KOPT-K1 (cell line): ENCODE measurements at regions not wholly inside any gene's neighbourhood (a gene's known extent, or its start where the extent isn't known, plus 50 kb on each side); places are given as distances from the start of the nearest gene placed in this dataset.

ENCODE experiments used
- H3K27ac ChIP-seq: fragments of 200-600 bp; sonication (generic); 2 replicates; pipeline ENCODE4 v1.5.1; 2016; ENCODE audit warnings: antibody characterized with exemption, mild to moderate bottlenecking, low read depth, low read length; ENCODE audit not compliant: poor library complexity, severe bottlenecking
- H3K36me3 ChIP-seq: fragments of 200-600 bp; sonication (generic); 2 replicates; pipeline ENCODE4 v1.5.1; 2017; ENCODE audit warnings: antibody characterized with exemption, mild to moderate bottlenecking, low read length, moderate library complexity; ENCODE audit not compliant: insufficient read depth
- H3K9me3 ChIP-seq: fragments of 200-600 bp; sonication (generic); 2 replicates; pipeline ENCODE4 v1.5.1; 2017; ENCODE audit warnings: antibody characterized with exemption, low read length, mild to moderate bottlenecking; ENCODE audit not compliant: insufficient read depth, poor library complexity, severe bottlenecking

DNA sequence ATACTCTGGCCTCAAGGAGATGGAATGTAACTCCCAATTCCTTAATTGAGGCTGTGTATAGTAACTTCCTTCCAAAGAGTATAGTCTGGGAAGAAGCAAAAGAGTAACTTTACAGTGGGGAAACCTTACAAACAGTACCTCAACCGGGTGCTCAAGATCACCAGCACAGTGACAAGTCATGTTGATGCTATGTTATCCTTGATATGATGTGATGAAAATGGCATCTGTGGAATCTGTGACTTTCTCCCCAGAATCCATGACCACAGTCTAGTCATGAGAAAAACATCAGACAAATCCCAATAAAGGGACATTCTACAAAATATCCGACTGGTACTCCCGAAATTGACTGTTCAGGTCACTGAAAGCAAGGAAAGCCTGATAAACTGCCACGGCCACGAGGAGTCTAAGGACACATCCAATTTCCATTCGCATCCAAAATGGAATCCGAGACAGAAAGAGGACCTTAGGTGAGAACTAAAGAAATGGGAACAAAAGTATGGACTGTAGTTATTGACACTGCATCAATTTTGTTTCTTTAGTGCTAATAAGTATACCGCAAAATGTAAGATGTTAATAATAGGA lies 97.3 kb upstream of the FRMD6 start:
- Histone ChIP-seq H3K36me3 (no peaks in the 10 kb centered on the region), H3K9me3 (no peaks in the 10 kb centered on the region), H3K27ac (no peak overlapping the region)

DNA sequence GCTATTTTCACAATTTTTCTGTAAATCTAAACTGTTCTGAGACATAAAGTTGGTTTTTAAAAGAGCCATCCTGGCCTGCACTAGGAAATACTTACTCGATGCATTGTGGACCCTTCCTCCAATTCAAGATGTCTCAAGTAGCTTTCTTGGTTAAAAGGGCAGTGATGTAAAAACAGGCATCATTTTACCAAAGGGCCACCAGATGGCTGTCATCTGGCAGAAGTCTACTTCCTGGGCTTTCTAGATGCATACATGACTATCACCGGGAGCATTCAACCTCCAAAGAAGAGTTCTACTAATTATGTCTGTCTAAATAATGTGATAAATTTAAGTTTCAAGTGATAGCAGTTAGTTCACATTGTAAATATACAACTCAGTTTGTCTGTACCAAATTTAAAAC lies 96.8 kb upstream of the FRMD6 start:
- Histone ChIP-seq H3K9me3 (no peaks in the 10 kb centered on the region), H3K36me3 (no peaks in the 10 kb centered on the region), H3K27ac (no peak overlapping the region)

DNA sequence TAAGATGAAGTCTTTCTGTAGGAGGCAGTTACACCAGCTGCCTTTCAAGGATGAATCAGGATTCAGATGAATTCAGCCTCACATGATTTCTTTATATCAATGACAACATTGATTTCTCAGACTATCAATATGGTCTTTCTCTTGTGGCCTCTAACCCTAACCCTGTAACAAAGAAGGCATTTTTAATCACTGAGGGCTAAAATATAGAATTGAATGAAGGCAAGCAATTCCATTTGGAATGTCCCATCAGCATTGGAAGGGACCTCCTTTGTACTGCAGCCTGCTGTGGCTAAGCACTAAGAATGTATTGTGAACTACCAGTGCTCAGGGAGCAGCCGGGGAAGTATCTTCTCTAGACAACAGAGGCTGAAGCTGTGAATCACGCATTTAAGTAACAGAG lies 90.6 kb upstream of the FRMD6 start:
- H3K36me3 ChIP-seq = no peaks in the 10 kb centered on the region
- H3K9me3 ChIP-seq = no peaks in the 10 kb centered on the region
- H3K27ac ChIP-seq = no peak overlapping the region

DNA sequence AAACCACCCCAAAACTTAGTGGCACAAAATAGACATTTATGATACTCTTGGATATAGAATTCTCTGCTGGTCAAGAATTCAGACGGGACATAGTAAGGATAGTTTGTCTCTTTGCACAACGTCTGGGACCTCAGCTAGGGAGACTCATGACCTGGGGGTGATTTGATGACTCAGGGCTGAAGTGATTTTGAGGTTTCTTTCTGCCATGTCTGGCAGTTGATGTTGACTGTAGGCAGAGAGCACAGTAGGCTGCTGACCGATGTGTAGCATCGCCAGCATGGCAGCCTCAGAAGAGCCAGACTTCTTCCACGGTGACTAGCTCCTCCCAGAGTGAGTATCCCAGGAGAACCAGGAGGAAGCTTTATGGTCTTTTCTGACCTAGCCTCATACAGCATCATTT lies 88.9 kb upstream of the FRMD6 start:
- Histone ChIP-seq H3K36me3 (no peaks in the 10 kb centered on the region), H3K9me3 (no peaks in the 10 kb centered on the region), H3K27ac (no peak overlapping the region)

DNA sequence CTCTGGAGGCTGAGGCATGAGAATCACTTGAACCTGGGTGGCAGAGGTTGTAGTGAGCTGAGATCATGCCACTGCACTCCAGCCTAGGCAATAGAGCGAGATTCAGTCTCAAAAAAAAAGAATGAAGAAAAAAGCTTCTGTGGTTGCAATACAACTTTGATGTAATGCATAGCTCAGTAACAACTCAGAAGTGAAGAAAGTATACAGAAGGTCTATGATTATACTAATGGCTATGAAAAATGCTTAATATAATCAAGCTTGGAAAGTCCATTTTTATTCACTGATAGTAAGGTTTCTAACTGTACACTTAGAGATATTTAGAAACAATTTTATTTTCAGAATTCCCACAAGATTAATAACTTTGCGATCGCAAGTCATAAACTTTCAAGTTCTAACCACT lies 88.2 kb upstream of the FRMD6 start:
- H3K27ac ChIP-seq = no peak overlapping the region
- no peaks in the 10 kb centered on the region for H3K9me3 ChIP-seq
- H3K36me3 ChIP-seq = no peaks in the 10 kb centered on the region

DNA sequence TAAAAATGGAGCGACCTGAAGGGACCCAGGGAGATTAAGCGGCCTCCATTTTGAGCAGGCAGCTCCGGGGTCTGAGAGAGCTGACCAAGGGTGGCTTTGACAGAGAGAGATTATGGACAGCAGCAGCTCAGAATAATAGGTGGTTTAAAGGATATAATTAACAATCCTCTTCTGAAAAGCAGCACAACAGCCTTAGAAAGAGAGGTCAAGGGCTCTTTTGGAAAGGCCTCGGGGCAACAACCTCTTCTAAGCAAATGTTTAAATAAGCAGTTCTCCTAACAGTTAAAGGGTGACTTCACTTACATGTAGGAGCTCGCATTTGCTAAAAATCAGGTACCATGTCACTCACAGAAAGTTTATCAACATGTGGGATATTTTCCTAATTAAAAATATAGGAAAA lies 87.2 kb upstream of the FRMD6 start:
- H3K9me3 ChIP-seq = no peaks in the 10 kb centered on the region
- no peaks in the 10 kb centered on the region for H3K36me3 ChIP-seq
- no peak overlapping the region for H3K27ac ChIP-seq

DNA sequence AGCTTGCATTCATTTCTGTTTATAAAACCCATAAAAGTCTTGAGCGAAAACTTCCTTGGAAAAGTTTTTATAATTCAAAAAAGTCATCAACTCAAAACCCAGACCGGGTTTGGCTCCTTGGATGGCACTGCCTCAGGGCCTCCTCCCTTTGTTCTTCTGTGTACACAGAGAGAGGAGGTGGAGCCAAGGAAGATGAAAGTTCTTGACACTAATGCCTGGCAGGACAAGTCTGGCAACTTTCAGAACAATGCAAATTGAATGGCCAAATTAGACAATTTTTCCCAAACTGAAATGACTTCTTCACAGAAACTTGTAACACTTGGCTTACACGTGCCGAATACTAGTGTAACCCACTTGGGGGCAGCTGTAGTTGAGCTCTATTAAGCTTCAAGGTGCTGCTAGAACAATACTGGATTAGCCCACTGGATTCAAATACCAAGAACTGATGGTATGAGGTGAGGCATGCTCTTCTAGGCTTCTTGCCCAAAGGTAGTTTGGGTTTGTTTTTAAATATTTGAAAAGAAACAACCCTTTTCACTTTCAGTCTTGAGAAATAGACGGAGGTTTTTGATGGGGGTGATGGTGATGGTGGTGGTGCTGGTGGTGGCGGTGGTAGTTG lies 86.6 kb upstream of the FRMD6 start:
- H3K36me3 ChIP-seq = no peaks in the 10 kb centered on the region
- no peak overlapping the region for H3K27ac ChIP-seq
- no peaks in the 10 kb centered on the region for H3K9me3 ChIP-seq

DNA sequence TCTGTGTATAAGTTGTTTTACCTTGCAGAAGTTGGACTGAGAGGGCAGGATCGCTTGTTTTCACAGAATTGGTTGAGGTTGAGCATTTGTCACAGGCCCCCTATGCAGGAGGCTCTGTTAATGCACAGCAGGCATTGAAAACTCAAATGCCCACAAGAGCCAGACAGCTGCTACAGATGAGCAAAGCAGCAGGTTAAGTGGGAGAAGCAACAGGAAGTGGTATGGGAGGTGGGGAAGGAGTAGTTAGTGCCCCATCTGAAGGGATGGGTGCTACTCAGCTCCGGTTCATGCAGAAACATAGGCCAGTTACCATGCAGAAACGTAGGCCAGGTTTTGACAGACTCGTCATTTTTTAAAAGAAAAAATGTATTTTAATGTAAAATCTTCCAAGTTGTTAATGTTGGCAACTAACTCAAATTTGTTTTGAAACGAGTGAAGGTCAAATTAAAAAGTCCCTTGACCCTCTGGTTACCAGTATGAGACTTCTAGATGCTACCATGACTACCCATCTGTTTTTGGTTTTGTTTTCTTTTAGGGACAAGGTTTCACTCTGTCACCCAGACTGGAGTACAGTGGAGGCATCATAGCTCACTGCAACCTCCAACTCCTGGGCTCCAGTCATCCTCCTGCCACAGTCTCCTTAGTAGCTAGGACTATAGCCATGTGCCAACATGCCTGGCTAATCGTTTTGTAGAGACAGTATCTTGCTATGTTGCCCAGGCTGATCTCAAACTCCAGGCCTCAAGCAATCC lies 84.7 kb upstream of the FRMD6 start:
- Histone ChIP-seq H3K9me3 (no peaks in the 10 kb centered on the region), H3K27ac (no peak overlapping the region)

DNA sequence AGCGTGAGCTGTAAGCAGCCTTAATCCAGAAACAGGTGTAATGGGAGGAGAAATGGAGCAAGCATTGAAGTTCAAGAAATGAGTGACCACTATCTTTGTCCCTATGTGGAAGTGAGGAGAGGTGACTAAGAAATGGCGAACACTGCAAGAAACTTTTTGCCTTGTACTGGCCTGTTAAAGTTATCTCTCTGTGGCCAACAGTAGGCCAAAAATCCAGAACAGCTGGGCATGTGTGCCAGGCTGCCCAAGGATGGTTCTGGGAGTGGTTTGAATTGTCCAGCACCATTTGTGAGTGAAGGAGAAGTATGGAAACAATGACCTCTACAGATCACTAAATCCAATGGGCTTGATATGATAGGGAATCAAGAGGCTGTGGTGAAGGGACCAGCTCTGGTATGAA lies 83.3 kb upstream of the FRMD6 start:
- no peaks in the 10 kb centered on the region for H3K9me3 ChIP-seq
- H3K36me3 ChIP-seq = no peaks in the 10 kb centered on the region
- H3K27ac ChIP-seq = no peak overlapping the region

More for the DNA sequence above, 84.7 kb upstream of the FRMD6 start:
- no peaks in the 10 kb centered on the region for H3K36me3 ChIP-seq

DNA sequence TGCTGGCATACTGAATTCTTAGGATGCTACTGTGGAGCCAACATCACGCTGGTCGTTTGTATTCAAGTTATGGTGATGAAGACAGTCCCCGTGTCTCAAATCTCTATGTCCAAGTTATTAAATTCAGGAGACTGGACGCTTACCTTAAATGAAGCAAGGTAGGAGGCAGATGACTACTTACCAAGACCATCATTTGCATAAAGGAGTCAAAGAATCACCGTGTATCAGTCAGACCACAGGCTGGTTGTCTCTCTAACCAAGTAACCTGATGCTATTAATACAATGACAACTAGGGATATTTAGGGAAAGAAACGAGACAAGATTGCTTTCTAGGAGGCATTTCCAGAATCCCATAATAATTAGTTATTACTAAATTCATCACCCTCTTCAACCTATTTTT lies 78.1 kb upstream of the FRMD6 start:
- H3K27ac ChIP-seq = no peak overlapping the region
- no peaks in the 10 kb centered on the region for H3K9me3 ChIP-seq
- H3K36me3 ChIP-seq = no peaks in the 10 kb centered on the region

DNA sequence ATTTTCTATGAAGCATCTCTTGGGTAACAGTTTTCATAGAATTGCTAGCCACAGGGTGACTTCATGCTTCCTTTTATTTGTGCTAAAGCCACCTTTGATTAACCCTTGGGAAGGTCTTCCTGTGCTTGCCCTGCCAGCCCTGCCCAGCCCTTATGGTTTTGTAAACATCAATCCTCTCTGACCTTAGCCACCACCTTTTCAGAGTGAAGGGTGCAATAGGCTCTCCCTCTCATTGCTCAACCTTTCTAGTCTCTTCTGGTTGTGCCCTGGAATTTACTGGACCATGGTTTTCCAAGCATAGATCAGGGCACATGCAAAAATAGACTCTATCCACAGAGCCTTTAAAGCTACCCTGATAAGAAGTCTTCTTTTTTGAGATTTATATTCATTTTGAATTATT lies 77.7 kb upstream of the FRMD6 start:
- H3K27ac ChIP-seq = no peak overlapping the region
- H3K36me3 ChIP-seq = no peaks in the 10 kb centered on the region
- no peaks in the 10 kb centered on the region for H3K9me3 ChIP-seq

DNA sequence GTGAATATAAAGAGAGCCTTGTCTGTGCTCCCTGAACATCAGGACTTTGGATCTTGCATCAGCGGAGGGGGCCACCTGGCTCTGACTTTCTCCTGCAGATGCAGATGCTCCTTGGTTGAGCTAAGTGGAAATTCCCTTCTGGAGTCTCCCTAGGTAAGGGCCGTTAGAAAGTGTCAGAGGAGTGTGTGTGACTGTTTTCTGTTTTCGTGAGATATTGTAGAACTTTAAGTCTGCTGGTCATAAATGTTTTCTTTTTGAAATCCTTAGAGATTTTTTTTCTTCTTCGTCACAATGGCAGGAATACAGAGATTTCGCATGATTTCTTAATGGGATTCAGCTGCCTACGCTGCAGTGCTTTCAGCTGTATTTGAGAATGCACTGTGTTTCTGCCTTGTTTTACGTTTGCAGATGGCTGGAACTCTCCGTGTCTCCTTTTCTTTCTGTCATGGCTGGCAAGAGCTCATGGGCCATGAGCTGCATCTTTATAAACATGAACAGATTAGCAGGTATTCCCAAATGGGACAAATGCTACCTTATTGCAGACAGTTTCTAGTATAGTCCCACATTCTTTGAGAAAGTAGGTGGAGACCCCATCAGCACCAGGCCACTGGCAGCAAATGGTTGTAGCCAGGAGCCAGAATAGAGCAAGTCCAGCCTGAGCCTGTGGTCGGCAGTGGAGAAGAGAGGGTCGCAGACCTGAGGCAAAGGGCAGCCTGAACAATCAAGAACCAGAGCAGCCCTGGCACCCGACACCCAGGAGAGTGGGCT lies 76.2 kb upstream of the FRMD6 start:
- no peak overlapping the region for H3K27ac ChIP-seq
- H3K36me3 ChIP-seq = no peaks in the 10 kb centered on the region
- H3K9me3 ChIP-seq = no peaks in the 10 kb centered on the region

DNA sequence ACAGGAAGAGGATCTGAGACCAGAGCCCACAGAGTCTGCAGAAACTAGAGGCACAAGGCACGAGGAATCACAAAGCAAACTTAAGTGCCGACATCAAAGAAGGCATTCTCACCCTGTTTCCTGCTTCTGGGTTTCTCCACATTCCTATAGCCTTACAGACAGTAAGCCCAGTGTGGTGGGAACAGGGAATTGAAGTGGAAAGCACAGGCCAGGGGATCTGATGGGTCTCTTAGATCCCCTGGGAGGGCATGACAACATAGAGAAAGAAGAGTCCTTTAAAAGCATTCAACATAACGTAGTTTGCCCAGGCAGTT lies 75.6 kb upstream of the FRMD6 start:
- Histone ChIP-seq H3K9me3 (no peaks in the 10 kb centered on the region), H3K36me3 (no peaks in the 10 kb centered on the region), H3K27ac (no peak overlapping the region)

DNA sequence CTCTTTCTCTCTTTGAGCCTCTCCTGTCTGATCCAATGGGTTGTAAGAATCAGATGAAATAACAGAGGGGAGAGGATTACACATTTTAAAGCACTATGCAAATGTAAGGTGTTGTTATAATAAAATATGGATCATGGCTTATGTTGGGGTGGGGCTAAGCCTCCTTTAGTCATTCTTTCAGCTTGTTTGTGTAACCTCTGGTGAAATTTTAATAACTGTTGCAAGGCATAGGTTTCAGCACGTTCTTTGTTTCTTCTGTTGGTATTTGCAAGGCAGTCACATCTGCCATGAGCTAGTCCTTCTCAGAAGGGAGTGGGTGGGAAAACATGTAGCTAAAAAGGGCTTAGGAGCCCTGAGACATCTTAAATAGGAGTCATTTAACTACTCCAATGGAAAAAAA lies 74.8 kb upstream of the FRMD6 start:
- H3K9me3 ChIP-seq = no peaks in the 10 kb centered on the region
- no peak overlapping the region for H3K27ac ChIP-seq
- no peaks in the 10 kb centered on the region for H3K36me3 ChIP-seq

DNA sequence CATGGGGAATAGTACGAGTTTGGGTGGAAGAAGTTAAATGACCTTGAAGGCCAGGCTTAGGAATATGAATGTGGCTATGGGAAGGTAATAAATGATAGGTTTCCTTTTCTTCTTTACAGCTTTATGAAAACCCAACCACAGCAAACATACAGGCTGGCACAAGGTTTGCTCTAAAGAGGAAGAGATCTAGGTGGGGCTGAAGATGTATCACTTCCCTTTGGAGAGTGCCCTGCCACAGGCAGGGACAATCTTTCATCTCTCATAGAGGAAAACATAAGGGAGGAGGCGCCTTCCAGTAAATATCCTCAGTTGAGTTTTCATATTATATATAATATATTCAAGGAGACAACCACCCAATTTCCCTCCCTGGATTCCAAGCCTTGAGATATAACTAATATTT lies 72.9 kb upstream of the FRMD6 start:
- Histone ChIP-seq H3K27ac (no peak overlapping the region), H3K9me3 (no peaks in the 10 kb centered on the region), H3K36me3 (no peaks in the 10 kb centered on the region)
